ENCODE measurements at regions not wholly inside any gene's neighbourhood (a gene's known extent, or its start where the extent isn't known, plus 50 kb on each side); places are given as distances from the start of the nearest gene placed in this dataset.

DNA sequence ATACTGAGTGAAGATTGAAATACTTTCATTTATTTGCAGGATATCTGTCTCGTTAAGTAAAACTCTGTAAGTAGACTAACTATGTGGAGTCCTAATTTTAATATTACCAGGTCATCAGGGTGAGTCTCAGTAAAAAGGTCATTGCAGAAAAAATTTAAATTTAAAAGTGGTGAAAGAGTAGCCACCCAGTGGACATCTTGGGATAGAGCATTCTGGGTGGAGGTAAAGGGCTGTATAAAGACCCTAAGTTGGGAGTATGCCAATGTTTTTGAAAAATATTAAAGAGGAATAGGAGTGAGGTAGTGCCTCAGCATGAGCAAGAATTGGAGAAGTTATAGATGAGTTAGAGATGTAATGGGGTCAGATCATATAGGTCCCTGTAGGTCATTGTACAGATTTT is 145.5 kb downstream of the HMHB1 start:
- TF ChIP-seq, protein P1, sequence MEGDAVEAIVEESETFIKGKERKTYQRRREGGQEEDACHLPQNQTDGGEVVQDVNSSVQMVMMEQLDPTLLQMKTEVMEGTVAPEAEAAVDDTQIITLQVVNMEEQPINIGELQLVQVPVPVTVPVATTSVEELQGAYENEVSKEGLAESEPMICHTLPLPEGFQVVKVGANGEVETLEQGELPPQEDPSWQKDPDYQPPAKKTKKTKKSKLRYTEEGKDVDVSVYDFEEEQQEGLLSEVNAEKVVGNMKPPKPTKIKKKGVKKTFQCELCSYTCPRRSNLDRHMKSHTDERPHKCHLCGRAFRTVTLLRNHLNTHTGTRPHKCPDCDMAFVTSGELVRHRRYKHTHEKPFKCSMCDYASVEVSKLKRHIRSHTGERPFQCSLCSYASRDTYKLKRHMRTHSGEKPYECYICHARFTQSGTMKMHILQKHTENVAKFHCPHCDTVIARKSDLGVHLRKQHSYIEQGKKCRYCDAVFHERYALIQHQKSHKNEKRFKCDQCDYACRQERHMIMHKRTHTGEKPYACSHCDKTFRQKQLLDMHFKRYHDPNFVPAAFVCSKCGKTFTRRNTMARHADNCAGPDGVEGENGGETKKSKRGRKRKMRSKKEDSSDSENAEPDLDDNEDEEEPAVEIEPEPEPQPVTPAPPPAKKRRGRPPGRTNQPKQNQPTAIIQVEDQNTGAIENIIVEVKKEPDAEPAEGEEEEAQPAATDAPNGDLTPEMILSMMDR (IDR thresholded peaks at IDR 0.05; ENCODE audit: low read depth, low read length): peak; percentile 24; the same call in 1 of the 2 replicates
- TF ChIP-seq EZH2phosphoT487 (IDR thresholded peaks at IDR 0.05; ENCODE audit: low read depth): no peak
